ENCODE measurements at regions not wholly inside any gene's neighbourhood (a gene's known extent, or its start where the extent isn't known, plus 50 kb on each side); places are given as distances from the start of the nearest gene placed in this dataset.
A peak's percentile ranks its signal among the peaks of the same experiment; 100 is the strongest.
"Not testable (repeated sequence)": the region's sequence is repeated elsewhere in the genome, so short reads cannot be mapped to it uniquely, and the experiment has no call there.

DNA sequence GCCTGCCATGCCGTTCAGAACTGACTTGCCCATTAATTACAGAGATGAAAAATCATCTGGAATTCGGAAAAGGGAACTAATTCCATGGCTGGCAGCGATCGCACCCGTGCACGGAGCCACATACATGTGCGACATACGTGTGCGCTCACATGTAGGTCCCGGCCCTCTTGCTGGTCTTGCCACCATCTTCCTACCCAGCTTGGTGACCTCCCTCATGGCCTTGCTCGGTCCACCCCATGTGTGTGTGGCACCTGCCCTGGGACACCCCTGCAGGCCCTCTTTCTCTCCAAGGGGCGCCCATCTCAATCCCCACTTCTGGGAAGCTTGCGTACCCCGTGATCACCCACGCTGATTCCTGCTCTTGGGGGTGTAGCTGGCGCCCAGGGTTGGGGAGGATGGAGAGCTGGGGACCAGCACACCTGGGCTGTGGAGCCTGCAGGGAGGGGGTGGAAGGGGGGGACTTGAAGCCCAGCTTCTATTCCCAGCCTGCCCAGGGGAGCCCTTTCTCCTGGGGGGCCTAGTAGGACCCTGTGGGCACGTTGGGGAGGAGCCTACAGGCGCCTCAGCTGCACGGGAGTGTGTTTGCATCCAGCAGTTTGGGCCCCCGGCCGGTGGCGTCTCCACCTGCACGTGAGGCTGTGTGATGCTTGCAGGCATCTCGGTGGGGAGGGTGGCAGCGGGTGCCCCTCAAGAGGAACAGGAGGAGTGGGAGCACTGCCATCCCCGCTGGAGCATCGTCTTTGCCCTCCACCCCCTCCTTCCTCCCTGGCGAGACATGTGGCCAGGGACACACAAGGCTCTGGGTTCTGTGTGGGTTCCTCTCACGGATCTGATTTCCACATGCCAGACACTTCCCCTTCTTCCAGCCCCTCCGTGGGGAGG, 112.6 kb downstream of the CRLF3 start:
- FAIRE-seq, result not testable (repeated sequence)

DNA sequence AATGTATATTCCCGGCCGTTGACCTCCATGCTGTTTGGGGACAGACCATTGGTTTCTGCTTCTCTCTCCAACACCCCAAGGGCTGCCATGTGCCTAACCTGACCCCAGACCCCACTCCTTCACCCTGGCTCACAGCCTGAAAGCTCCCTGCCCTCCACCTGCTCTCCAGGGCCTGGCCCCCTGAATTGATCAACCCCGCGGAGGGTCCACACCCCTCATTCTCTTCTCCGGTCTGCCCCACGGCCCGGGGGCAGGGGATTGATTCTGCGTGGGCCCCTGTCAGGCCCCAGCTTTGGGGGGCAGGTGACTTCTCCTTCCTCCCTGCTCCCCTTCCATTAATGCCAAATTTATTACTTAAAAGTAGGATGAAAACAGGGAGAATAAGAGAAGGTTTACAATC, 113.3 kb downstream of the CRLF3 start:
- not testable (repeated sequence) for FAIRE-seq

DNA sequence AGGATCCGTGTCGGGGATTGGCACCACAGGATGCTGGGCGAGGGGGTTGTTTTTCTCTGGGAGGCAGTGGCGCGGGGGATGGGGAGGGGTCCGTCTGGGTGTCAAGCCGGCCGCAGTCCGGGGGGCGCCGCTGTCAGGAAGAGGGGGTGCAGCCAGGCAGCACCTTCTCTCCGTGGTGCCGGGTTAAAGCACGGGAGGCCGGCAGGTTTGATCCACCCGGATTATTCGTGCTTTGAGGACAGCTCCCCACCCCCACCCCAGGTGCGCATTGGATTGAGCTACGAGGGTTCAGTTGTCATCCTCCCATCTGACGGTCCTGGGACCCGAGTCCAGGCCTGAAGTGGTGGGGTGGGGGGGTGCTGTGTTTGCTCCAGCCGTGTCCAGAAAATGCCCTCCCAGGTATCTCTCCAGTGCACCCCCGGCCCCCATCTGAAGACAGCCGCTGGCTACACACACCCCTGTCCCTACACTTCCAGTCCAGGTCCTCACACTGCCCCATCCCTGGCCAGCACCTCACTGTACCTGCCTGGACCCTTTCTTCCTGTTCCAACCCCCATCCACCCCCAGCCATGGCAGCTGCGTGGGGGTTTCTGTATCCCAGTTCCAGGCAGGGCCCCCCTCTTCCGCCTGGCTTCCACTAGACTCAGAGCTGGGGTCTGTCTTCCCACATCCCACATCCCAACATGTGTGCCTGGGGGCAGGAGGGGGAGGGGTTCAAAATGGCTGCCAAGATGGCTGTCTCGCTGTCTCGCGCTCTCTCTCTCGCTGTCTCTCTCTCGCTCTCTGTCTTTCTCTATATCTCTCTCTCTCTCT, 114.0 kb downstream of the CRLF3 start:
- not testable (repeated sequence) for FAIRE-seq

GRCh38 chr17:30709561-30710275, 114.8 kb downstream of the CRLF3 start:
- not testable (repeated sequence) for FAIRE-seq

- not testable (repeated sequence) for FAIRE-seq
Measured at GRCh38 chr17:30709096-30709495, 115.4 kb downstream of the CRLF3 start.

- FAIRE-seq, result peak; percentile 29
Measured at GRCh38 chr17:30708241-30709078, 116.0 kb downstream of the CRLF3 start.

DNA sequence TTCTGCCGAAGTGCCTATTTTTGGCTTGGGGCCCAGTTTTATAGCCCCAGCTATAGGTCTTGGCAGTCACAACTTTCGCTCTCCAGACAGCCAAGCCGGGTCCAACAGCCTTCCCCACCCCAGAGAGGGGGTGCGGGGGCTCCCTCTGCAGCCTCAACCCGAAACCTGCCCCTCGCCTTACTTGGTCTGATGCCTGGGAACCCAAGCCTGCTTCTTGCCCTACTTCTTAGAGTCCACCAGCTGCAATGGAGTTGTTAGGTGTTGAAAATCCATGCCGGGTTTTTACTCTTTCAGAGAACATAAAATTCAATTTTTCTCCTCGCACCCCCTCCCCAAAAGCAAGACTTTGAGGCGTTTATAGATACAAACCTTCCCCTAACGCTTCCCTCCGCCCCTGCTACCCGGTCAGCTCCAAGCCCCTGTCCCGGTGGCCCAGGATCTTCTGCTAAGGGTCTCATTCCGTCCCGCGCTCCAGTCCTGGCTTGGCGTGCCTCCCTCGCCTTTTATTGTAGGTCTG, 116.7 kb downstream of the CRLF3 start:
- FAIRE-seq, result not testable (repeated sequence)

DNA sequence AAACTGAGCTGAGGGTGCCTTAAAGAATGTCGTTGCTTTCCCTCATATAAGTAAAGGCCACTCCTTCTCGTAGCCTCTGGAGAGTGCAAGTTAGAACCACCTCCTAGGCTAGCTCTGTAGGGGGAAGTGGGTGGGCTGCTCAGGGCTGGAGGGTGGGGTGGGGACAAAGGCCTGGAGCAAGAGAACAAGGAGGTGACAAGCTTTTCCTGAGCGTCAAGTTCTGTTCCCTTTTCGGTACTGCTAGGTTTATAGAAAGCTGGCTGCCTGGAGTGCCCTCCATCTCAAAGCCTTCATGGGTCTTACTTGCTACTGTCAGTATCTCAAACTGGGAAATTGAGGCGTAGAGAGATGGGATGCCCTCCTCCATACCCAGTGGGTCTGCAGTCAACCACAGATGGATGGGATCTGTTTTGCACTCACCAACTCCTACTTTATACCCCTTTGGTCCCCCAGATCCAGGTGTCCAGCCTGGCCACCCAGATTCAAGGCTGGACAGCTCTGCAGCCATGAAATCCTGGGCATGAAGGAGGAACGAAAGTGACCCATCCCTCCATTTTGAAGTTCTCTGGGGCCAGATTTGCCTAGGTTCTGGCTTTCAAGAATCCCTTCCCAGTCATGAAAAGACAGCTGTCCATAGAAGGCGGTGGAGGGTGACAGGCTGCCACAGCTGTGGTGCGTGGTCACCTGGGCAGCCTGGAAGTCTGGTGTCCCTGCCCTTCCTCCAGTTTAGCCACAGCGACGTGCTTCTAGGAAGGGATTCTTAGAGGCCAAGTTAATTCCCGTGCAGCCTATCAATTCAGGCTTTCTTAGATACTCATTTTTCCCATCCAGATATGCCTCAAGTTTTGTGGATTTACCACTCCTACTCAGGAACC, 117.8 kb downstream of the CRLF3 start:
- not testable (repeated sequence) for FAIRE-seq

DNA sequence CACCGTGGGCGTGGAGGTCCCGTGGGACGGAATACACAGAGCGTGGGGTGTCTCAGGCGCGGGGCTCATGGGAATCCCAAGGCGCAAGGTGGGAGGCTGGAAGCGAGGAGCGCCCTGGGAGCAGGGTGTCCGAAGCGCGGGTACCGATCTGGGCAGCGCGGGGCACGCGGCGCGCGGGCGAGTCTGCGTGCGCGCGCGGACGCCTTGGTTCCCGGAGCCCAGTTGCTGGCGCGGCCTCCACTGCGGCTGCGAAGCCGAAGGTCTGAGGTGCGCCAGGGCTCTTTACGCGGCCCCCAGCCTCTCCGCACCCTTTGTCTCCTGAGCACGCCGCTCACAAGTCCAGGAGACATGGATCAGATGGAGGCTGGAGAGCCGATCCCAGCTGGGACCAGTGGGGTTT, 118.5 kb downstream of the CRLF3 start:
- not testable (repeated sequence) for FAIRE-seq

GRCh38 chr17:30701498-30701989, 122.9 kb downstream of the CRLF3 start:
- FAIRE-seq, result no peak

- not testable (repeated sequence) for FAIRE-seq
Measured at GRCh38 chr17:30700833-30701232, 123.7 kb downstream of the CRLF3 start.

DNA sequence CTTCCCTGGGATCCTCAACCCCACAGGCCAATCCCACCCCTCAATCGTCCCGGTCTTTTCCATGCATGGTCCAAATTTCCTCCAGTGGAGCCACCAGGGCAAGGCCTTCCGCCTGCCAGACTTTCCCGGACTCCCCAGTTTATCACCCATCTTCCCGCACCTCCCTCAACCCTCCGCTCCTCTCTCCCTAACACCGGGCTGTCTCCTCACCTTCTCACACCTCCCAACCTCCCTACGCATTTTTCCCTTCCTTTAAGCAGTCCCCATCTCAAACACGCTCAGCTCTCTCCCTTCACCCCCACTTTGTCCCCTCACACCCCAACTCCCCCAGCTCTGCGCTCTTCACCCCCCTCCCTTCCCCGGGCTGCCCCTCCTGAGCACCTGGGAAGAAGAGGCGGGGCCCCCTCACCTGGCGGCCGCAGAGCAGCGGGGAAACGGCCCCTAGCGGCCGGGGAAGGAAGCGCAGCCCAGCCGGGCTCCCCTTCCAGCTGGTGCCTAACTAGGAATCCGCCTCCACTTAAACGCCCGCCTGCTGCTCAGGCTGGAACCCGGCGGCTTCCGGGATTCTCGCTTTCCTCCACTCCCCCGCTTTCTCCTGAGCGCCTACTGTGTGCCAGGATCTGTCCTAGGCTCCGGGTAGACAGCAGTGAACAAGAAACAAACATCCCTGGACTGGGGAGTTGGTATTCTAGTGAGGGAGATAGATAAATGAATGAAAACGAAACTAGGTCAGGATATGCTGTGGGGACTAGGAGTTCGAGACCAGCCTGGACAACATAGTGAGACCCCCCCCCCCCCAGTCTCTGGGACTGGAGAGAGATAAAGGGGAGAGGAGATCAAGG, 126.7 kb downstream of the CRLF3 start:
- not testable (repeated sequence) for FAIRE-seq

GRCh38 chr17:30696234-30696633, 128.3 kb downstream of the CRLF3 start:
- FAIRE-seq, result no peak

GRCh38 chr17:30695265-30695811, 129.2 kb downstream of the CRLF3 start:
- not testable (repeated sequence) for FAIRE-seq

DNA sequence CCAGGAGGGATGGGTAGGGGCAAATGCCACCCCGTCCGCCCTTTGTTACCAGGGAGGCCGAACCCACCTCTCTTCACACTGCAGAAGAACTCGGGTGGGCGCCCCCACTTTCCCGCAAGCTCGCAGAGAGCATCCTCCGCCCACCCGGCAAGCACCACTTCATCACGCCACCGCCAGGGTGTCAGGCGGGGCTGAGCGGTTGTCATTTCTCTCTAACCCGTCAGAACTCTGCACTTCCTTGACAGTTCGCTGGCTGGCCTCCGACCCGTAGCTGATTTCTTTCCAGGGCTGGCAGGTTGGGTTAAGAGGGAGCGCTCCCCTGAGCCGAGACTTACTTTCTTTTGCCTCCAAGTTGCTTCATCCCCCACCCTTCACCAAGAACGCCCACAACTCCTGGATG, 130.7 kb downstream of the CRLF3 start:
- FAIRE-seq, result not testable (repeated sequence)

GRCh38 chr17:30689266-30690000, 135.1 kb downstream of the CRLF3 start:
- FAIRE-seq, result not testable (repeated sequence)

DNA sequence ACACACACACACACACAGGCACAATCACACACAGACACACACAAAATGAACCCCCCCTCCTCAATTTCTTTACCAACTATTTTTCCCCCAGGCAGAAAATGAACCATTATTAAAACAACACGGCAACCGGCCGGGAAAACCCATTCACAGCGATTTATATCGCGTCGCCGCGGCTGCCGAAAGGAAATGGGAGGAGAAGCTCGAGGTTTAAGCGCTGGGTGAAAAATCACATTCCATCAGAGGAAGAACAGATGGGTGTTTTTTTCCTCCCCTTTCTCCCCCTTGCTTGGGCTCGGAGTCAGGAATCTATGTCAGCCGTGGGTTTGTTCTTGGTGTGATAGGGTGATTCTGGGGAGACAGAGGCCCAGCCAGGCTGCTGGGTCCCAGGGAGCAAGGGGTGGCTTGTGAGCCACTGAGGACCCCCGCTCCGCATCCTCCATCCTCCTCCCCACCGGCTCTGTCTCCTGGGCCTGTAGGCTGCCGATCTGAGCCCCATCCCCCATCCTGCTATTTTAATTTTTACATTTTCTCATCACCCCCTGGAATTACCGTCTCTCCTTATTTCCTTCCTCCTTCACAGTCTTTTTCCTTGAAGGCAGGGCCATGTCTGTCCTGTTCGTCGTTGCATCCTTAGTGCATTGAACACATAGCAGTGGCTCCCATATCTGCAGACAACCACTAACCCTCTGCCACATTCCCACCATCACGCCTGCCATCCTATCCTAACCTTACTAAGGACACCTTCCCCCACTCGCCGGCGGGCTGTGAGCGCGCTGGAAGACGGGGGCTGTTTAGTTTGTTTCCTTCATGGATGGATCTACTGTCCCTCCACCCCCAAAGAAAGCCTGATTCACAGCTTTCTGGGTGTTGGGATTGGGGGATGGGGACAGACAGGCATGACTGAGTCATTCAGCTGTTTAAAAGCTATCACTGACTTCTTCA, 137.7 kb downstream of the CRLF3 start:
- FAIRE-seq, result not testable (repeated sequence)
